HEK293T (cell line): ENCODE measurements at regions not wholly inside any gene's neighbourhood (a gene's known extent, or its start where the extent isn't known, plus 50 kb on each side); places are given as distances from the start of the nearest gene placed in this dataset.

Source experiments
- BHLHE40 ChIP-seq: fragments of 450-650 bp; IDR thresholded peaks from 2 replicates; pipeline ENCODE4 v1.6.1; 2016; ENCODE audit warnings: mild to moderate bottlenecking, moderate library complexity, borderline replicate concordance
- FOXA1 ChIP-seq: fragments of 450-650 bp; IDR thresholded peaks from 2 replicates; pipeline ENCODE4 v1.6.1; 2016; ENCODE audit warnings: mild to moderate bottlenecking
- FOXM1 ChIP-seq: fragments of 450-650 bp; IDR thresholded peaks from 2 replicates; pipeline ENCODE4 v1.6.1; 2017; ENCODE audit warnings: mild to moderate bottlenecking, borderline replicate concordance
- HDGF ChIP-seq: fragments of 450-650 bp; IDR thresholded peaks from 2 replicates; pipeline ENCODE4 v1.6.1; 2017; ENCODE audit warnings: antibody characterized with exemption, borderline replicate concordance
- L3MBTL2 ChIP-seq: fragments of 450-650 bp; conservative IDR thresholded peaks from 2 replicates; pipeline ENCODE4 v1.6.1; 2016; ENCODE audit warnings: mild to moderate bottlenecking
- NFRKB ChIP-seq: fragments of 450-650 bp; IDR thresholded peaks from 2 replicates; pipeline ENCODE4 v1.6.1; 2016; ENCODE audit warnings: mild to moderate bottlenecking, moderate library complexity
- PKNOX1 ChIP-seq: fragments of 450-650 bp; IDR thresholded peaks from 2 replicates; pipeline ENCODE4 v1.6.1; 2016
- SP1 ChIP-seq: fragments of 450-650 bp; IDR thresholded peaks from 2 replicates; pipeline ENCODE4 v1.6.1; 2017
- TARDBP ChIP-seq: fragments of 450-650 bp; IDR thresholded peaks from 2 replicates; pipeline ENCODE4 v1.6.1; 2016

DNA sequence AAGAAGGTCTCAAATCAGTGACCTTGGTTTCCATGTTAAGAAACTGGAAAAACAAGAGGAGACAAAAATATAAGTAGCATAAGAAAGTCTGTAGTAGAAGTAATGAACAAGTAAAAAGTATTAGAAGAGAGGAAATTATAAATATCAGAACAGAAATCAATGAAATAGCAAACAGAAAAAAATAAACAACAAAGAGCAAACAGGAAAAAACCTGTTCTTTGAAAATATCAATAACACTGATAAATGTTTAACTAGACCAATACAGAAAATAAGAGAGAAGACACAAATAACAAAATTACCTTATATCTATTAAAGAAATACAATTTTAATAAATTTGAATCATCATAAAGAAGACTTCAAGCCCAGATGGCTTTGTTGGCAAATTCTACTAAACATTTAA is 113.3 kb downstream of the MAIP1 start:
- no peak for TF ChIP-seq FOXM1
- no peak for TF ChIP-seq PKNOX1
- no peak for TF ChIP-seq HDGF
- TF ChIP-seq FOXA1 = no peak
- TF ChIP-seq TARDBP = no peak
- TF ChIP-seq SP1 = no peak
- no peak for TF ChIP-seq NFRKB
- no peak for TF ChIP-seq L3MBTL2
- no peak for TF ChIP-seq BHLHE40
